H1 (cell line): ENCODE measurements at regions not wholly inside any gene's neighbourhood (a gene's known extent, or its start where the extent isn't known, plus 50 kb on each side); places are given as distances from the start of the nearest gene placed in this dataset.

ENCODE experiments used
- GTF2F1 ChIP-seq: IDR thresholded peaks from 2 replicates; pipeline ENCODE4 v1.6.1; 2012; ENCODE audit warnings: low read depth, low read length, improper control_type of control experiment, borderline replicate concordance
- KDM1A ChIP-seq: fragments of 200-600, 300-600 bp; sonication (generic); IDR thresholded peaks from 2 replicates; pipeline ENCODE4 v1.7.1; 2016; ENCODE audit warnings: mild to moderate bottlenecking, low read length, borderline replicate concordance
- MAFK ChIP-seq: IDR thresholded peaks from 2 replicates; pipeline ENCODE4 v1.6.1; 2012; ENCODE audit warnings: low read depth, mild to moderate bottlenecking, improper control_type of control experiment, low read length
- SIN3A ChIP-seq, 2 experiments: IDR thresholded peaks in 1 of 2; conservative IDR thresholded peaks in 1 of 2; 2 replicates each; pipeline ENCODE4 v1.6.1; 2011 to 2012; ENCODE audit warnings: low read length in 2 of 2, improper control_type of control experiment in 1 of 2, low read depth in 1 of 2, mild to moderate bottlenecking in 1 of 2

GRCh38 chr12:59396919-59397318 lies 198.9 kb upstream of the SLC16A7 start (continued):
- TF ChIP-seq SIN3A (conservative IDR thresholded peaks at IDR 0.05 in 1 of 2, IDR thresholded peaks at IDR 0.05 in 1 of 2; ENCODE audit: low read depth in 1 of 2, low read length in 2 of 2) = no peak
- TF ChIP-seq KDM1A = no peak
- no peak for TF ChIP-seq MAFK
- TF ChIP-seq GTF2F1 = no peak
- TF ChIP-seq, all 59 proteins: peak for 0
